ENCODE measurements at regions not wholly inside any gene's neighbourhood (a gene's known extent, or its start where the extent isn't known, plus 50 kb on each side); places are given as distances from the start of the nearest gene placed in this dataset.

- no peaks in the 10 kb centered on the region for H3K36me3 ChIP-seq
- DNase-seq = no peak
- no peaks in the 10 kb centered on the region for H3K4me1 ChIP-seq
- intact Hi-C loops (cut with DNase I; ENCODE audit: low total_unique reads) (no loop called here), in situ Hi-C loops (cut with MboI; ENCODE audit: low sequenced_read_pairs in 4 of 4) (no loop called here)
- H3K4me3 ChIP-seq = no peak overlapping the region
- ATAC-seq = no peak
- H3K9me3 ChIP-seq = no peaks in the 10 kb centered on the region
- no peak overlapping the region for H3K27ac ChIP-seq
- TF ChIP-seq CTCF (IDR thresholded peaks at IDR 0.05 in 4 of 5, conservative IDR thresholded peaks at IDR 0.05 in 1 of 5) (no peak), POLR2A (IDR thresholded peaks at IDR 0.05) (no peak)
- H3K27me3 ChIP-seq = no peaks in the 10 kb centered on the region
Measured at GRCh38 chr1:228870041-228870713, 134.9 kb downstream of the RHOU start.

GRCh38 chr1:228871314-228872061 lies 136.2 kb downstream of the RHOU start:
- no peaks in the 10 kb centered on the region for H3K9me3 ChIP-seq
- no peaks in the 10 kb centered on the region for H3K4me1 ChIP-seq
- no peaks in the 10 kb centered on the region for H3K27me3 ChIP-seq
- intact Hi-C loops (cut with DNase I; ENCODE audit: low total_unique reads) = no loop called here
- TF ChIP-seq POLR2A (IDR thresholded peaks at IDR 0.05) (no peak), CTCF (IDR thresholded peaks at IDR 0.05 in 4 of 5, conservative IDR thresholded peaks at IDR 0.05 in 1 of 5) (no peak)
- H3K27ac ChIP-seq = no peak overlapping the region
- ATAC-seq = no peak
- no peak overlapping the region for H3K4me3 ChIP-seq
- in situ Hi-C loops (cut with MboI; ENCODE audit: low sequenced_read_pairs in 4 of 4) = no loop called here
- no peaks in the 10 kb centered on the region for H3K36me3 ChIP-seq
- DNase-seq = no peak

- Histone ChIP-seq H3K9me3 (no peaks in the 10 kb centered on the region), H3K27ac (no peak overlapping the region), H3K4me3 (no peak overlapping the region), H3K4me1 (no peaks in the 10 kb centered on the region), H3K27me3 (no peaks in the 10 kb centered on the region), H3K36me3 (no peaks in the 10 kb centered on the region)
- DNase-seq (no peak), ATAC-seq (no peak)
- intact Hi-C loops (cut with DNase I; ENCODE audit: low total_unique reads) = no loop called here
- no peak for TF ChIP-seq POLR2A (IDR thresholded peaks at IDR 0.05)
- TF ChIP-seq CTCF (IDR thresholded peaks at IDR 0.05 in 4 of 5, conservative IDR thresholded peaks at IDR 0.05 in 1 of 5) = no peak
- in situ Hi-C loops (cut with MboI; ENCODE audit: low sequenced_read_pairs in 4 of 4) = no loop called here
Measured at GRCh38 chr1:228872080-228872479, 136.8 kb downstream of the RHOU start.

- no peak for TF ChIP-seq POLR2A (IDR thresholded peaks at IDR 0.05)
- TF ChIP-seq CTCF (IDR thresholded peaks at IDR 0.05 in 4 of 5, conservative IDR thresholded peaks at IDR 0.05 in 1 of 5) = no peak
- H3K27ac ChIP-seq = no peak overlapping the region
- DNase-seq = no peak
- H3K9me3 ChIP-seq = no peaks in the 10 kb centered on the region
- H3K4me3 ChIP-seq = no peak overlapping the region
- H3K36me3 ChIP-seq = no peaks in the 10 kb centered on the region
- intact Hi-C loops (cut with DNase I; ENCODE audit: low total_unique reads) (no loop called here), in situ Hi-C loops (cut with MboI; ENCODE audit: low sequenced_read_pairs in 4 of 4) (no loop called here)
- H3K4me1 ChIP-seq = no peaks in the 10 kb centered on the region
- no peaks in the 10 kb centered on the region for H3K27me3 ChIP-seq
- ATAC-seq = no peak
Measured at GRCh38 chr1:228873709-228874108, 138.4 kb downstream of the RHOU start.

Measured in gastrocnemius medialis (tissue), 4 donors.